ENCODE measurements at regions not wholly inside any gene's neighbourhood (a gene's known extent, or its start where the extent isn't known, plus 50 kb on each side); places are given as distances from the start of the nearest gene placed in this dataset.

DNA sequence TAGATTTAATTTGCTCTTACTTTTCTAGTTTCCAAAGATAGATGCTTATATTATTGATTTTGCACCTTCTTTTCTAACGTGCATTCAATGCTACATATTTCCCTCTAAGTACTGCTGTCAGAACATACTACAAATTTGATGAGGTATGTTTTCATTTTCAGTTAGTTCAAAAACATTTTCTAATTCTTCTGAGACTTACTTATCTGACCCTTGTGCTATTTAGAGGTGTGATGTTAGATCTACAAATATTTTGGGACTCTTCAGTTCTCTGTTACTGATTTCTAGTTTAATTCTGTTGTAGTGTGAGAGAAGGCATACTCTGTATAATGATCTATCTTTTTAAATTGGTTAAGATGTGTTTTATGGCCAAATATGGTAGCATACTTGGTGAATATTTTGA is 97.8 kb upstream of the TMEM168 start:
- WGBS (ENCODE audit: extremely low coverage, insufficient read length, low lambda C conversion rate), result no CpG with 5 or more reads among the region's 1 CpG
- no peak overlapping the region for H3K9ac ChIP-seq (ENCODE audit: extremely low read depth, insufficient read length, low read length)

More for the DNA sequence above, 97.8 kb upstream of the TMEM168 start:
- H3K23ac ChIP-seq (ENCODE audit: insufficient read length, low read depth, low read length), result no peak overlapping the region
- no peak overlapping the region for H3K56ac ChIP-seq (ENCODE audit: insufficient read length, low read depth, low read length)
- no peak overlapping the region for H3K4ac ChIP-seq (ENCODE audit: low read depth, low read length)
- no peaks in the 10 kb centered on the region for H3K23me2 ChIP-seq (ENCODE audit: insufficient read length, low read depth, low read length, poor library complexity, severe bottlenecking)
- no peak overlapping the region for H3K4me2 ChIP-seq (ENCODE audit: insufficient read depth, insufficient read length, low read length)
- no peak overlapping the region for H3K14ac ChIP-seq (ENCODE audit: insufficient read depth, low read length)
- no peak overlapping the region for H4K91ac ChIP-seq (ENCODE audit: insufficient read length, low read depth, low read length)
- no peak overlapping the region for H2BK5ac ChIP-seq (ENCODE audit: insufficient read length, low read length)
- no peaks in the 10 kb centered on the region for H3K79me1 ChIP-seq (ENCODE audit: insufficient read depth, low read depth, low read length, poor library complexity, severe bottlenecking)
- no peaks in the 10 kb centered on the region for H3K79me2 ChIP-seq (ENCODE audit: insufficient read depth, low read length)
- H2BK120ac ChIP-seq (ENCODE audit: low read depth, low read length, poor library complexity, severe bottlenecking), result no peak overlapping the region
- no peak overlapping the region for H2BK12ac ChIP-seq (ENCODE audit: insufficient read length, low read depth, low read length)
- Mint-ChIP-seq H3K27ac (no peak overlapping the region), H3K27me3 (ENCODE audit: low read depth) (no peaks in the 10 kb centered on the region), H3K36me3 (ENCODE audit: insufficient read depth in 1 of 3, low read depth in 3 of 3) (peaks cover 12 to 24% (median 20%) of the 10 kb centered on the region in 3 experiments), H3K4me1 (peaks cover 14 to 16% of the 10 kb centered on the region in 2 experiments), H3K4me3 (no peak overlapping the region), H3K9me3 (peaks cover 0 to 2% of the 10 kb centered on the region in 2 experiments; a peak in 1 of 5 replicates)
- H3K27ac ChIP-seq (ENCODE audit: insufficient read length, low read depth, low read length), result no peak overlapping the region
- no peaks in the 10 kb centered on the region for H3K27me3 ChIP-seq (ENCODE audit: insufficient read depth, low read length)
- no peak for TF ChIP-seq CTCF (conservative IDR thresholded peaks at IDR 0.05)
- no peak for DNase-seq
- H2AFZ ChIP-seq (ENCODE audit: low read length), result no peak overlapping the region
- H2AK5ac ChIP-seq (ENCODE audit: insufficient read length, low read length), result no peak overlapping the region
- H3K4me1 ChIP-seq (ENCODE audit: insufficient read depth, low read length), result peaks cover 2% of the 10 kb centered on the region; the same call in 1 of the 2 replicates
- no peak overlapping the region for H3K18ac ChIP-seq (ENCODE audit: insufficient read length, low read depth, low read length)
- no peaks in the 10 kb centered on the region for H4K20me1 ChIP-seq (ENCODE audit: control insufficient read depth, insufficient read depth, insufficient read length)
- H2BK20ac ChIP-seq (ENCODE audit: low read depth, low read length, poor library complexity, severe bottlenecking), result no peak overlapping the region
- no peak overlapping the region for H4K5ac ChIP-seq (ENCODE audit: insufficient read length, low read depth, low read length)
- H3K9me3 ChIP-seq (ENCODE audit: control insufficient read depth, low read depth, low read length), result no peaks in the 10 kb centered on the region
- H3T11ph ChIP-seq (ENCODE audit: low read length), result no peak overlapping the region
- H2BK15ac ChIP-seq (ENCODE audit: low read depth, low read length), result no peak overlapping the region
- H4K8ac ChIP-seq (replicated peaks; ENCODE audit: insufficient read length, low read depth, low read length), result no peak overlapping the region
